ENCODE measurements at regions not wholly inside any gene's neighbourhood (a gene's known extent, or its start where the extent isn't known, plus 50 kb on each side); places are given as distances from the start of the nearest gene placed in this dataset.
A peak's percentile ranks its signal among the peaks of the same experiment; 100 is the strongest.

GRCh38 chr15:95291898-95292472 lies 1038.5 kb upstream of the NR2F2 start:
- H3K9me3 ChIP-seq = no peaks in the 10 kb centered on the region
- peak overlapping the region in 1 of 2 donors; percentile 75 for H3K27ac ChIP-seq
- intact Hi-C loops (cut with DNase I; ENCODE audit: low total_unique reads) = no loop called here
- DNase-seq = no peak
- H3K27me3 ChIP-seq = no peaks in the 10 kb centered on the region
- H3K4me1 ChIP-seq = peaks cover 0 to 86% (median 36%) of the 10 kb centered on the region in 4 donors
- TF ChIP-seq CTCF (IDR thresholded peaks at IDR 0.05) = peak; percentile 38 to 49
- H3K36me3 ChIP-seq = no peaks in the 10 kb centered on the region
- H3K4me3 ChIP-seq = no peak overlapping the region

GRCh38 chr15:95292785-95293450 lies 1037.6 kb upstream of the NR2F2 start:
- H3K36me3 ChIP-seq = no peaks in the 10 kb centered on the region
- H3K4me1 ChIP-seq = peaks cover 0 to 79% (median 28%) of the 10 kb centered on the region in 4 donors
- intact Hi-C loops (cut with DNase I; ENCODE audit: low total_unique reads) = no loop called here
- no peaks in the 10 kb centered on the region for H3K27me3 ChIP-seq
- H3K4me3 ChIP-seq = no peak overlapping the region
- peak overlapping the region in 1 of 2 donors; percentile 46 for H3K27ac ChIP-seq
- no peak for TF ChIP-seq CTCF (IDR thresholded peaks at IDR 0.05)
- H3K9me3 ChIP-seq = no peaks in the 10 kb centered on the region
- no peak for DNase-seq

- Histone ChIP-seq H3K4me1 (peaks cover 0 to 73% (median 24%) of the 10 kb centered on the region in 4 donors), H3K27ac (peak overlapping the region in 1 of 2 donors; percentile 46), H3K27me3 (no peaks in the 10 kb centered on the region), H3K9me3 (no peaks in the 10 kb centered on the region), H3K36me3 (no peaks in the 10 kb centered on the region), H3K4me3 (no peak overlapping the region)
- DNase-seq = no peak
- TF ChIP-seq CTCF (IDR thresholded peaks at IDR 0.05) = no peak
- intact Hi-C loops (cut with DNase I; ENCODE audit: low total_unique reads) = no loop called here
Measured at GRCh38 chr15:95293456-95294031, 1037.0 kb upstream of the NR2F2 start.

- H3K4me3 ChIP-seq = no peak overlapping the region
- no peaks in the 10 kb centered on the region for H3K27me3 ChIP-seq
- intact Hi-C loops (cut with DNase I; ENCODE audit: low total_unique reads) = no loop called here
- H3K9me3 ChIP-seq = no peaks in the 10 kb centered on the region
- DNase-seq = no peak
- H3K27ac ChIP-seq = peak overlapping the region; percentile 40 to 43
- H3K4me1 ChIP-seq = peaks cover 0 to 57% (median 17%) of the 10 kb centered on the region in 4 donors
- TF ChIP-seq CTCF (IDR thresholded peaks at IDR 0.05) = no peak
- no peaks in the 10 kb centered on the region for H3K36me3 ChIP-seq
Measured at GRCh38 chr15:95295363-95295762, 1035.1 kb upstream of the NR2F2 start.

- Histone ChIP-seq H3K27me3 (no peaks in the 10 kb centered on the region), H3K4me3 (no peak overlapping the region), H3K9me3 (no peaks in the 10 kb centered on the region), H3K27ac (peak overlapping the region; percentile 40 to 43), H3K4me1 (peaks cover 0 to 58% (median 18%) of the 10 kb centered on the region in 4 donors), H3K36me3 (no peaks in the 10 kb centered on the region)
- intact Hi-C loops (cut with DNase I; ENCODE audit: low total_unique reads) = no loop called here
- TF ChIP-seq CTCF (IDR thresholded peaks at IDR 0.05) = no peak
- DNase-seq = no peak
Measured at GRCh38 chr15:95295896-95296625, 1034.4 kb upstream of the NR2F2 start.
